GM19035 (cell line): ENCODE measurements at regions not wholly inside any gene's neighbourhood (a gene's known extent, or its start where the extent isn't known, plus 50 kb on each side); places are given as distances from the start of the nearest gene placed in this dataset.

Experiments used
- ATAC-seq: cut with Tn5 transposase; IDR thresholded peaks from one replicate; pipeline ENCODE4 v1.9.1; 2021; ENCODE audit not compliant: unreplicated experiment

DNA sequence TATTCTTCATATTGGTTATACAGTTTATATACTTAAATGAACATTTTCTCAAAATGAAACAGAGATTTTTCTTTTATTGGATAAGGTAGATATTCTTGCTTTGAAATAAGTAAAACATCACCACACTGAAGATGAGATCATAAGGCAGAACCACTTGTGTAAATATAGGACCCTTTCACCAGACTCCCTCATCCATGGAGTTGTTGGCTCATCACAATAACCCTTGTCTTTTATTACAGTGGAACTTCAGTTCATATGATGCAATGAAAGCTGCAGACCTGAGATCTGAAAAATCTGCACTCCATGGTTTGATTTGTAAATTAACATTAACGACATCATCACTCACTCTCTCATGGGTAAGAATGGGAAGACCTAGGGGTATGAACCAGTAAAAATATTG lies 51.9 kb upstream of the DBX2 start:
- ATAC-seq = no peak

DNA sequence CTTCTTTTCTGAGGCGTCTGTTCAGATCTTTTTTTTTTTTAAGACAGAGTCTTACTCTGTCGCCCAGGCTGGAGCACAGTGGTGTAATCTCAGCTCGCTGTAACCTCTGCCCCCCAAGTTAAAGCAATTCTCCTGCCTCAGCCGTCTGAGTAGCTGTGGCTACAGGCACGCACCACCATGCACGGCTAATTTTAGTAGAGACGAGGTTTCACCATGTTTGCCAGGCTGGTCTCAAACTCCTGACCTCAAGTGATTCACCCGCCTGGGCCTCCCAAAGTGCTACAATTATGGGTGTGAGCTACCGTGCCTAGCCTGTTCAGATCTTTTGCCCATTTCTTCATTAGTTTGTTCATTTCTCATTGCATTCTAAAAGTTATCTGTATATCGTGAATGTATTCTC lies 55.1 kb upstream of the DBX2 start:
- ATAC-seq = no peak

DNA sequence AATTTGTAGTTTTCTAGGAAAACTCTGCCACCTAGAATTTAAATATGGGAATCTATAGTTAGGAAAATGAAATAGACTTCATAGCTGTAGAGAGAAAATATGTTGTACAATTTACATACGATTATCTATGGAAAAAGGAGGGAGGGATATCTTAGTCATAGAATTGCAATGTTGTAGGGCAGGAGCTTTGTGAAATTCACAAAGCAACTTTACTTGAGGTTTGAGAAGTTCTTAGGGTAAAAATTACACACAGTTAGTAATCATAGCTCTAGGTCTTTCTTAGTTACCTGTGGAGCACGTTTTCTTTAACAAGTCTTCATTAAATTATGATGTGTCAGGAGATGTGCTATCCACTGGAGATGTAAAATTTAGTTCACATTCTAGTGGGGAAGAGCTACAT lies 61.4 kb upstream of the DBX2 start:
- ATAC-seq = no peak

DNA sequence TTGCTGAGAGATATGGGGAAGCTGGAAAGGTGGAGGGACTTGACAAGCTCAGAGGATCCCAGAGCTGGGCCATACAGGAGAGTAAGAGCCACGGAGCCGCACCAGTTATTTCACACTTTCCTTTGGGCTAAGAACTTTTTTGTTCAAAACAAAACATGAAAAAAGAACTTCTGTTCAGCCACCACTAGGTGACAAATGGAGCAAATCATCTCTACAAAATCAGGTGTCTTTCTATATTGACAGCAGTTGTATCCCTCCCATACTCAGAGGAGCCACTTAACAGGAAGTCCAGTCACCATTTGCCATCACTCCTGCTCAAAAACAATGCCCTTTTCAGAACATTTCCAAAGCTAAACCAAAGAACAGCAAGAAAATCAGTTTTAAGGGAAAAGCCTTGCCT lies 70.3 kb upstream of the DBX2 start:
- ATAC-seq = no peak

DNA sequence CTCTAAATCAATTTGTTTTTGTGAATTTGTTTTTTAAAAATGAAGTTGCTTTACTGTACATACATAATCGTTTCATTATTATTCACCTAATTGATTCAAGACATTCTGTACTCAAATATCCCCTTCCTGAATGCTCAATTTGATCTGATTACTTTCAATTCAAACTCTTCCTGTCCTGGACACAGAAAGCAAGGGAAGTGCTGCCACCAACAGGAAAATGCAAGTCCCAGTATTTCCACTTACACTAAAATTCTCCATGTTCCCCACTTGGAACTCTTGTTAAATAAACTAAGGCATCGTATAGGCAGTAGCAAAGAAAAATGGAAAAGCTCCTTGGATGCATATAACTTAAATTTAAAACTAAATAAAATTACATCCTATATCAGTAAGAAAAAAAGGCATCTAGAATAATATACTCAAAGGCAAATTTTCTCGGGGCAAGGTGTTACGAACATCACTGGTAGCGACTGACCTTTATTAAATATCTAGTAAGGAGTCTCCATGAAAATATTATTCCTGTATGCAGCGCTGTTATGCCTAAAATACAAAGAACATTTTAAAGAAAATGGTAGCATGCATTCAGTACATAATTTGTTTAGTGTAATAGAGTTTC lies 72.0 kb upstream of the DBX2 start:
- no peak for ATAC-seq

DNA sequence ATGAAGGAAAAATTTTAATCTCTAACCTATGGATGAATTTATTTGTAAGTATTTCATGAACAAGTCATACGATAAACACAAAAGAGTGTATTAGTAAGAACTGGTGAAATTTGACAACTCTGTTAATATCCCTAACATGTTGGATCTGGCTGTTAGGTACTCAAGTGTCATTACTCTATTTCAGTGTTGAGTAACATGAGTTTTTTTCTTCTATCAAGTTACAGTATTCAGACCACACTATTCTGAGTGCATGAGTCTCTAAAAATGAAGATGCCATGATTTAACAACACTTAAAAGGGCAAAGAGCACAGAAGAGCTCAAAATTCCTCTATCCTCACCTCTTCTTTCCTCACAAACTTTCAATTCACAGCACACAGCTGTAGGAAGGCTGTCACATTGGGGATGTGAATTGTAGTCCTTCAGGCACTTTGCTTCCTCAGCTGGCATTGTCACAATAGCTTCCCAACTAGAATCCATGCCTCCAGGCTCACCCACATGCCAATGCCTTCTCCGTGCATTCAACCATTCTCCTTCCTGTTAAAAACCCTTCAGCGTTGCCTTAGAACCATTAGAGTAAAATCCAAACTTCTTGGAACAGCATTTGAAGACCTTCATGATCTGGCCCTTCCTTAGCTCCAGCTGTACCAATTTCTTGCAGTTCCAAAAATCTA lies 73.7 kb upstream of the DBX2 start:
- ATAC-seq = no peak

DNA sequence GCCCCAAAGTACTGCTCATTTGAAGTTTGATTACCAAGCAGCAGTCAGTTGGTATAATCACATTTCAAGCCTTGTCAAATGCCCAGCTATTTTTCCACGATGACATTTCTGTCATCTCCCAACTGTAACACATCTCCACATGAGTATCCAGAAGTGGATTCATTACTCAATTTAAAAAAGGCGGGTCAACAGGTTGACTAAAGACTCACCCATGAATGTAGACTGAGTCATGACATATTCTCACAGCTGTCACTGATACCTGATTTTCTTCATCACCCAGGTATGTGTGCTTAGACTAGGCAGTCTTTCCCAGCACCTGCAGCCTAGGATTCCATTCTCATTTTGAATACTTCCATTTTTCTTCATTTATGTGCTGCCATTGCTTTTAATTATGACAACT lies 75.1 kb upstream of the DBX2 start:
- no peak for ATAC-seq

DNA sequence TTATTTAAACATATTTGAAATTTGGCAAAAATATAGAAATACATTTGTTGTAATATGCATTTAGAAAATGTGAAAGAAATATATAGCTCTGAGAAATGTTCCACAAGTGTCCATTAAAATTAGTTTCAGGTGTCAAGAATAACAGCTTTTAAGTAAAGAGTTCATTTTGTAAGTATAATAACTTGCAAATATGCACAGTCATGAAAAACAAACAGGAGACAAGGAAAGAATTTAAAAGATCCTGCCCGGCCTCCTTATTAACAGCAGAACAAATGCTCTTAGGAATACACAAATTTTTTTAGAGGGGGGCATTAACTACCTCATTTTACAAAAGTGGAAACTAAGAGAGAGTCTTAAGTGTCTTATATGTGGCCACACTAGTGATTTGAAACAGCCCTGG lies 77.7 kb upstream of the DBX2 start:
- ATAC-seq = no peak

DNA sequence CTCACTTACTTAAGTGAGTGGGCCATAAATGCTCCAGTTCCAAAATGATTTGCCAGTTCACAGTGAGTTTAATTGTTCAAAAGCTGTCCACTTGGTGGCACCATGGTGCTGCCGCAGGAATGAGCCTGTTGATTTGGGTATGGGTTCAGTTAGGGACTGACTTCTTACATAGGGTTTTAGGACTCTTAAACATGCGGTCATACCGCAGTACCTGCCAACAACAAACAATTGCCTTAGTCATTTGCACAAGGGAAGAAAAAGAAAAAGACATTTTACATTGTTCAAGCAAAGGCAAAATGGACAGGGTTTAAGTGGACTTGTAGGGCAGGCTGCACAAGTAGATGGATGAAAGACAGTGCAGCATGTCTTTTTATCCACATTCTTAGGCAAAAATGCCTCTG lies 80.0 kb upstream of the DBX2 start:
- peak; percentile 87 for ATAC-seq

DNA sequence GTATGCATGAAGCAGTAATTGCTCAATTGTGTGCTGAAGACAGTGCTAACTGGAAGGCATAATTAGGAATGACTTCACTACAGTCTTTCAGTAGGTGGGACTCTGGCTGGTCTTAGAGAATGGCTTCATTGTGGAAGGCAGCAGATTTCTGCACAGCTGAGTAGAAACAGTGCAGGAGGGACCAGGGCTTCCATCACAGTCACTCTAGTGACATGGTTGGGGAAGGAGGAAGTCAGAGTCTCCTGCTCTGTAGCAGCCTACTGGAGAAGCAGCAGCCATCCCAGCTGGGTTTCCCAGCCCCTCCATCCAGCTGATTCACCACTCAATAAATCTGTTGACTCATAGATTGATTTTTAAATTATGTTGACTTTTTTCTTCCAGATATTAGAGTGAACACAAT lies 80.6 kb upstream of the DBX2 start:
- no peak for ATAC-seq

DNA sequence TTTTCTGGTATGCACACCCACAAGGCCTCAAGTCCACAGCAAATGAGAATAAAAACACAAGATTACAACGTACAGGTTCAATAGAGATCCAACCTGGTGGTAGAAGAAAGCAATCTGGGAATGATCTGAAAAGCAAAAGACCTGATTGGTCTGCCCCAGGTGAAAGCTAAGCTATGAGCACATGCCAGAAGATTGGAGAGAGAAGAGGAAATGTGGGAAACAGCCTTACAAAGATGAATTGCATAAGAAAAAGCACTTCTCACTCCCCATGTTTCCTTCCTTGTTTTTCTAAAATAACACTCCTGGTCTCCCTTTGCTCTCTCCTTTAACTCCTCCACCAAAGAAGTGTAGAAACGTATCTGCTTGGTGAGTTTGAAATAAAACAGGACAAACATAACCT lies 77.3 kb upstream of the ANO6 start:
- ATAC-seq = no peak

DNA sequence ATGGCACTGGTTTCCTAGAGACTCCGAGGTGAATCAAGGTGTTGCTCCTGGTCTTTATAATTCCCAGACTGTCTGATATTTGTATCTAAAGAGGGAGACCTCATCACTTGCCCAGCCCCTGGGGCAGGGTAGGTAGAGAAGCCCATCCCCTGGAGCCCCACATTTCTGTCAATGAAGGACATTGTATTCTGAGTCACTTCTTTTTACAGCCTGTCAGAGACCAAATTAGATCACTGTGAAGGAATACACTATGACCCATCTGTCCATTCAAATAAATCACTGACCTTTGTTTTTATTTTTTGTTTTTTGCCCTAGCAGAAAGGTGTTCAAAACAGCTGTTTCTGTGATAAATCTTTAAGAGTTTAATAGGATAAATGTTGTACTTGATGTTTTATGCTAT lies 67.9 kb upstream of the ANO6 start:
- no peak for ATAC-seq

DNA sequence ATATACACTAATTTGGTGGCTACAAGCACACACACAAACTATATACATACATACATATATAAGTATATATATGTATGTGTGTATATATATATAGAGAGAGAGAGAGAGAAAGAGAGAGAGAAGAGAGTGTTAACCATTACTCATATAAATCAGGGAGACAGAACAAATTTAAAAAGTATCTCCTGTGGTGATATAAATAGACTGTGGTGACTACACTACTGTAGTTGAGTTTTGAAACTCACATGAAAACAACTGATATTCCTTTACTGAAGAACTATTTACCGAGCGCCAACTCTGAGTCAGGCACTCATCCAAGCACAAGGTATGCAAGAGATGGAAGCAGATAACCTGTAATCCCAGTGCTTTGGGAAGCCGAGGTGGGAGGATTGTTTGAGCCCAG lies 67.3 kb upstream of the ANO6 start:
- ATAC-seq = no peak

DNA sequence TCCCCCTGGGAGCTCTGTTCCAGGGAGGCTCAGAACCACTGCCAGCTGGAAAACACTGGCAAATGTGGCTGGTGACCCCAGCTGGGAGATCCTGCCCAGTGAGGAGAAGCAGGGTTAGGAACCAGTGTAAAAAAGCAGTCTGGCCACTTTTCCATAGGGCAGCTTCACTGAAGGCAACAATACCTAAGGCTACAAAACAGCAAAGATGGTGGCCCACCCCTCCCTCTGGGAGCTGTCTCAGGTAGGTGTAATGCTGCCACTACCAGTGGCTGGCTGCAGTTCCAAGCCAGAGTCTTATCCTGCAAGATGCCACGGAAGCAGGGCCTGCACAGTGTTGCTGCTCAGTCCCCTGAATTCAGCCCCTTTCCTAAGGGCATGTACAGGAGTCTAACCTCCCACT lies 50.6 kb upstream of the ANO6 start:
- ATAC-seq = no peak

DNA sequence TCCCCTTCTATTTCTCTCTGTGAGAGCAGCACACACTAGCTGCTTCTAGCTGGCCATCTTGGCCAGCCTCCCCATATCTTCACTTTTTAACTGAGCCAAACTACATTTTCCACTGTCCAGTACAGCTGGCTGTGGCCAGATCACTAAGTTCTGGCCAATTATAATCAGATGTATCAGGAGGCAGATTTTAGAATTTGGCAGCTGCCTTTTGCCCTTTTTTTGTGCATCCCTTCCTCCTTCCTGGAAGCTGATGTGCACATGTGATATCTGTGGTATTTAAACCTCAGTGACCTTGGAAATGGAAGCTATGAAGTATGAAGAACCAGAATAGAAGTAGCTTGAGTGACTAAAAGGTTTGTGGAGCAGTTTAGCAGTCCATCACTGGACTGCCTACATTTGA lies 49.8 kb upstream of the ANO6 start:
- no peak for ATAC-seq
